ENCODE measurements at regions not wholly inside any gene's neighbourhood (a gene's known extent, or its start where the extent isn't known, plus 50 kb on each side); places are given as distances from the start of the nearest gene placed in this dataset.

- Mint-ChIP-seq H3K27ac (peak overlapping the region; percentile 67), H3K4me3 (no peak overlapping the region), H3K27me3 (peaks cover 4% of the 10 kb centered on the region), H3K36me3 (no peaks in the 10 kb centered on the region), H3K4me1 (ENCODE audit: unreplicated experiment) (peaks cover 37% of the 10 kb centered on the region), H3K9me3 (no peaks in the 10 kb centered on the region)
- TF ChIP-seq CTCF (conservative IDR thresholded peaks at IDR 0.05): no peak
- DNase-seq (ENCODE audit: extremely low spot score, unreplicated experiment): no peak
These were observed 105.2 kb downstream of the RPLP1 start for GRCh38 chr15:69557707-69558409.

DNA sequence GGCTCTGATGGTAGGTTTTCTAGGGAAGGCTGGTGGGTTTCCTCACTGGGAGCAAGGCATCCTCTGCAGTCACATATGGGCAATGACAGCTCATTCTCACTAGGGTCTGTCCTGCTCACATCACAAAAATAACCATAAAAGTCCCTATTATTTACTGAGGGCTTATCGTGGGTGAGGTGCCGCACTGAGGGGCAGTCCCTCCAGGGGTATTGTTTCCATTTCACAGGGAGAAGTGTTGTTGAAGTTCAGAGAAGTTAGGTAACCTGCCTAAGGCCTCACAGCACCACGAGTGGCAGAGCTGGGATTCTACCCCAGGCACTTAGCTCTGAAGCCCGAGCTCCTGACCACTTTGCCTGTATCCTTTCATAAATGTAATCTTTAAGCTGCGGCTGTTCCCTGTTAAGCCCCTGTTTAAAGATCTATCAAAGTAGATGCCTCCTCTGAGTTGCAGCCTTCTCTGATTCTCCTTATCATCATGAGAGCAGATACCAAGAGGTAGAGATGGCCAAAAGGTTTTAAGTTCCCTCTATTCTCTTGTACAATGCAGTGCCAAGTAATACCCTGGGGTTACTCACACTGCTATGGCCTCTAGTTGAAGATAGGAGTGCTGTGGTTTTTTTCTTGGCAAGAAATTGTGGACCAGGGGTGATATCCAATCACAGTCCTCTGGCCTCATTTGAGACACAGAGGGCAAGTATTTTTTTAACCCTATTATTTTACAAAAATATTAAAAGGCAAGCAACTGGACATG lies 107.0 kb downstream of the RPLP1 start:
- H3K9me3 Mint-ChIP-seq: no peaks in the 10 kb centered on the region

GRCh38 chr15:69561071-69561784 lies 108.6 kb downstream of the RPLP1 start:
- TF ChIP-seq CTCF (conservative IDR thresholded peaks at IDR 0.05): no peak
- Mint-ChIP-seq H3K4me3 (peak overlapping the region; percentile 56), H3K27ac (peak overlapping the region; percentile 80), H3K36me3 (no peaks in the 10 kb centered on the region), H3K4me1 (ENCODE audit: unreplicated experiment) (peaks cover 25% of the 10 kb centered on the region), H3K27me3 (peaks cover 5% of the 10 kb centered on the region), H3K9me3 (no peaks in the 10 kb centered on the region)
- DNase-seq (ENCODE audit: extremely low spot score, unreplicated experiment): no peak

More for the DNA sequence above, 107.0 kb downstream of the RPLP1 start:
- TF ChIP-seq CTCF (conservative IDR thresholded peaks at IDR 0.05): no peak
- Mint-ChIP-seq H3K4me1 (ENCODE audit: unreplicated experiment) (peaks cover 37% of the 10 kb centered on the region), H3K27me3 (peaks cover 5% of the 10 kb centered on the region), H3K4me3 (no peak overlapping the region), H3K27ac (no peak overlapping the region), H3K36me3 (no peaks in the 10 kb centered on the region)
- DNase-seq (ENCODE audit: extremely low spot score, unreplicated experiment): no peak

DNA sequence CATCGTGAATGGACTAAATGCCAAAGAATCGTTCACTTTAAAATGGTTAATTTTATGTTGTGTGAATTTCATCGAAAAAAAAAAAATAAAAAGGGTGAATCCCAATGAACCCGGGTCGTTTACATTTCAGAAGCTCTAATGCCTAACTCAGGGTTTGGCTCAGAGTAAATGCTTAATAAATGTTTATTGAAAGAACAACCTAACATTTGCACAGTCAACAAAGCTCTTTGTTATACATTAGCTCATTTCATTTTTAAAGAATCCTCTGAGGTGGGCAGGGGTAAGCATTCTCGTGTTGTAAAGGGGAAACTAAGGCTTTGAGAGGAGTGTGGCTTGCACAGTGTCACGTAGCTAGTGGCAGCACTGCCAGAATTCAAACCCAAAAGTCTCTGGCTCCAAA lies 109.5 kb downstream of the RPLP1 start:
- TF ChIP-seq CTCF (conservative IDR thresholded peaks at IDR 0.05): no peak
- Mint-ChIP-seq H3K9me3 (no peaks in the 10 kb centered on the region), H3K36me3 (no peaks in the 10 kb centered on the region), H3K4me1 (ENCODE audit: unreplicated experiment) (peaks cover 17% of the 10 kb centered on the region), H3K4me3 (peak overlapping the region; percentile 56), H3K27ac (peak overlapping the region; percentile 80), H3K27me3 (peaks cover 5% of the 10 kb centered on the region)
- no peak for DNase-seq (ENCODE audit: extremely low spot score, unreplicated experiment)

DNA sequence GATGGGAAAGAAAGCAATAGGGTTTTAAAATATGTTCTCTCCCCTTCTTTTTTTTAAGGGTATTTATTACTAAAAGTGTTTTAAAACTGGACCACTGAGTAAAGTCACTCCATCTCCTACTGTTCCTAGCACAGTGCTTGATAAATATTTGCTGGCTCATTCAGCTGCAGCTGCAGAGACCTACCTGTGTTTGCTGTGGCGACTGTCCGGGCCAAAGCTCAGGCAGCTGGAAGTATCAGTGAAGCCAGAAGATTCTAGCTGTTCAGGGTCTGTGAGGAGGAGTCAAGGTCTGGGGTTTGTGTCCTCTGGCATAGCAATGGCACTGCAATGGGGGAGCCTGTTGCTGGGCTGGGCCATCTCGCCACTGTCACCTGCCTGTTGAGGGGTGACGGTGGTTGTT lies 109.9 kb downstream of the RPLP1 start:
- Mint-ChIP-seq H3K27ac (peak overlapping the region; percentile 11), H3K4me1 (ENCODE audit: unreplicated experiment) (peaks cover 13% of the 10 kb centered on the region), H3K9me3 (no peaks in the 10 kb centered on the region), H3K27me3 (peaks cover 5% of the 10 kb centered on the region), H3K36me3 (no peaks in the 10 kb centered on the region), H3K4me3 (peak overlapping the region; percentile 57)
- DNase-seq (ENCODE audit: extremely low spot score, unreplicated experiment): no peak
- TF ChIP-seq CTCF (conservative IDR thresholded peaks at IDR 0.05): no peak

Measured in type B pancreatic cell (in vitro differentiated cells).